ENCODE measurements at regions not wholly inside any gene's neighbourhood (a gene's known extent, or its start where the extent isn't known, plus 50 kb on each side); places are given as distances from the start of the nearest gene placed in this dataset.

- H4K8ac ChIP-seq (ENCODE audit: extremely low read depth, insufficient read depth, low read length) = no peak overlapping the region
- TF ChIP-seq SUZ12 (IDR thresholded peaks at IDR 0.05; ENCODE audit: low read length) (no peak), KDM4A (IDR thresholded peaks at IDR 0.05; ENCODE audit: low read depth, low read length, severe bottlenecking) (no peak), HDAC6 (IDR thresholded peaks at IDR 0.05; ENCODE audit: low read depth, low read length) (no peak), GABPA (IDR thresholded peaks at IDR 0.05; ENCODE audit: borderline replicate concordance, insufficient read depth, low read length) (no peak), POLR2AphosphoS5 (IDR thresholded peaks at IDR 0.05; ENCODE audit: low read depth, low read length) (no peak), SRF (IDR thresholded peaks at IDR 0.05; ENCODE audit: low read depth, low read length) (no peak), TCF12 (IDR thresholded peaks at IDR 0.05; ENCODE audit: low read depth, low read length) (no peak), POLR2A (IDR thresholded peaks at IDR 0.05; ENCODE audit: control extremely low read depth in 1 of 2, low read depth in 2 of 2, low read length in 2 of 2) (no peak), TEAD4 (IDR thresholded peaks at IDR 0.05; ENCODE audit: low read depth, low read length) (no peak), CHD2 (IDR thresholded peaks at IDR 0.05; ENCODE audit: low read length) (no peak), NANOG (IDR thresholded peaks at IDR 0.05; ENCODE audit: insufficient read depth, low read depth, low read length, poor library complexity, severe bottlenecking) (no peak), SIN3A (conservative IDR thresholded peaks at IDR 0.05 in 1 of 2, IDR thresholded peaks at IDR 0.05 in 1 of 2; ENCODE audit: low read depth in 1 of 2, low read length in 2 of 2) (no peak), CREB1 (IDR thresholded peaks at IDR 0.05) (no peak)
- TF ChIP-seq, protein P1, sequence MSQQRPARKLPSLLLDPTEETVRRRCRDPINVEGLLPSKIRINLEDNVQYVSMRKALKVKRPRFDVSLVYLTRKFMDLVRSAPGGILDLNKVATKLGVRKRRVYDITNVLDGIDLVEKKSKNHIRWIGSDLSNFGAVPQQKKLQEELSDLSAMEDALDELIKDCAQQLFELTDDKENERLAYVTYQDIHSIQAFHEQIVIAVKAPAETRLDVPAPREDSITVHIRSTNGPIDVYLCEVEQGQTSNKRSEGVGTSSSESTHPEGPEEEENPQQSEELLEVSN (IDR thresholded peaks at IDR 0.05) = no peak
Observed at GRCh38 chr2:16181741-16182090, 241.4 kb downstream of the MYCN start.

More at GRCh38 chr2:16181741-16182090, 241.4 kb downstream of the MYCN start:
- Histone ChIP-seq H2AFZ (ENCODE audit: low read length) (no peak overlapping the region), H3K18ac (ENCODE audit: extremely low read depth, low read length) (peak overlapping the region; percentile 27; the same call in 1 of the 2 replicates), H3K36me3 (ENCODE audit: control insufficient read depth in 2 of 4, insufficient read depth in 4 of 4, low read length in 3 of 4) (no peaks in the 10 kb centered on the region), H3K4ac (replicated peaks; ENCODE audit: insufficient read length, low read depth, low read length) (no peak overlapping the region), H3K4me1 (replicated peaks in 1 of 4; ENCODE audit: control insufficient read depth in 3 of 4, insufficient read depth in 4 of 4, low read length in 3 of 4) (peaks cover 0 to 8% (median 0%) of the 10 kb centered on the region in 4 experiments; a peak in 3 of 7 replicates), H3K9me3 (ENCODE audit: insufficient read depth in 2 of 2, low read depth in 1 of 2, low read length in 1 of 2) (no peaks in the 10 kb centered on the region), H2BK120ac (replicated peaks; ENCODE audit: low read depth, low read length) (no peak overlapping the region), H3K4me2 (ENCODE audit: insufficient read depth in 1 of 2, low read depth in 2 of 2, low read length in 2 of 2) (no peak overlapping the region), H2BK15ac (ENCODE audit: low read length) (peak overlapping the region; percentile 97; the same call in 1 of the 2 replicates), H3K27me3 (replicated peaks in 1 of 4; ENCODE audit: control insufficient read depth in 3 of 4, extremely low read depth in 1 of 4, insufficient read depth in 3 of 4, low read length in 3 of 4) (no peaks in the 10 kb centered on the region), H3K56ac (replicated peaks; ENCODE audit: insufficient read length, low read depth, low read length) (peak overlapping the region; percentile 33), H3K79me2 (ENCODE audit: control insufficient read depth in 1 of 2, insufficient read depth in 2 of 2, low read length in 2 of 2) (no peaks in the 10 kb centered on the region), H3K4me3 (ENCODE audit: extremely low read depth in 1 of 4, insufficient read depth in 2 of 4, low read depth in 3 of 4, low read length in 4 of 4) (no peak overlapping the region), H3K79me1 (ENCODE audit: low read depth, low read length) (no peaks in the 10 kb centered on the region), H2BK12ac (ENCODE audit: low read depth, low read length) (0 out of 2 replicates have a peak overlapping the region, but pooled peaks have one; percentile 34), H4K5ac (ENCODE audit: insufficient read length, low read depth, low read length) (no peak overlapping the region), H3K14ac (ENCODE audit: insufficient read length) (no peak overlapping the region), H2AK5ac (ENCODE audit: low read depth, low read length) (0 out of 2 replicates have a peak overlapping the region, but pooled peaks have one; percentile 32), H4K20me1 (replicated peaks in 1 of 2; ENCODE audit: control insufficient read depth in 1 of 2, insufficient read depth in 2 of 2, low read length in 2 of 2) (no peaks in the 10 kb centered on the region), H4K91ac (replicated peaks; ENCODE audit: insufficient read length, low read length) (no peak overlapping the region), H3K9ac (replicated peaks in 1 of 4; ENCODE audit: extremely low read depth in 1 of 4, low read depth in 3 of 4, low read length in 3 of 4) (no peak overlapping the region), H3K27ac (ENCODE audit: low read depth, low read length) (no peak overlapping the region), H3K23me2 (ENCODE audit: low read depth, low read length) (no peaks in the 10 kb centered on the region), H2BK20ac (ENCODE audit: low read length) (0 out of 2 replicates have a peak overlapping the region, but pooled peaks have one; percentile 61), H3K23ac (ENCODE audit: insufficient read length) (no peak overlapping the region), H2BK5ac (ENCODE audit: low read depth, low read length) (no peak overlapping the region; the same call in 1 of the 2 replicates)
- DNase-seq (ENCODE audit: low read depth in 1 of 2, low spot score in 2 of 2) = no peak
- 85% methylated on average over 8 of the region's 8 CpGs; no CpG with 5 or more reads in 1 of the 2 experiments for WGBS, 2 experiments (ENCODE audit: extremely low coverage in 1 of 2, insufficient coverage in 1 of 2, insufficient read length in 1 of 2, insufficient replicate concordance in 2 of 2, low coverage in 1 of 2, low lambda C conversion rate in 2 of 2, missing lambda C conversion rate in 1 of 2)
- POLR2A ChIA-PET (ENCODE audit: partially characterized antibody) = no interaction called here
- FAIRE-seq = no peak
- CTCF ChIA-PET (ENCODE audit: partially characterized antibody) = interaction anchor here (0.6 to 1.3 kb wide), 3 partner anchors 11 to 165 kb away, joined by 3 read pairs; no protein-coding TSS in a partner anchor

Measured in H1 (cell line).